Progenitor cell of endocrine pancreas (in vitro differentiated cells): ENCODE measurements at regions not wholly inside any gene's neighbourhood (a gene's known extent, or its start where the extent isn't known, plus 50 kb on each side); places are given as distances from the start of the nearest gene placed in this dataset.

Source experiments
- DNase-seq: peaks from one replicate; pipeline ENCODE4 v3.0.0; 2021; ENCODE audit warnings: low spot score; ENCODE audit not compliant: unreplicated experiment
- H3K27ac Mint-ChIP-seq: 2 replicates; pipeline ENCODE4 v1.8.0; 2021; ENCODE audit warnings: mild to moderate bottlenecking, moderate library complexity, mixed read lengths
- H3K27me3 Mint-ChIP-seq: 2 replicates; pipeline ENCODE4 v1.8.0; 2021; ENCODE audit warnings: mixed read lengths
- H3K36me3 Mint-ChIP-seq: 2 replicates; pipeline ENCODE4 v1.8.0; 2022; ENCODE audit warnings: mixed read lengths; ENCODE audit not compliant: insufficient read depth
- H3K4me1 Mint-ChIP-seq: 2 replicates; pipeline ENCODE4 v1.8.0; 2021; ENCODE audit warnings: low read depth, mixed read lengths
- H3K4me3 Mint-ChIP-seq: 2 replicates; pipeline ENCODE4 v1.8.0; 2021; ENCODE audit warnings: low read depth, mild to moderate bottlenecking, moderate library complexity, mixed read lengths
- H3K9me3 Mint-ChIP-seq: 2 replicates; pipeline ENCODE4 v1.8.0; 2021; ENCODE audit warnings: low read depth, mixed read lengths
- TF ChIP-seq, protein P1 (sequence below): fragments of 200-600 bp; sonication (generic); IDR thresholded peaks from one replicate; pipeline ENCODE4 v1.5.0; 2021; ENCODE audit warnings: antibody characterized with exemption, mild to moderate bottlenecking; ENCODE audit not compliant: unreplicated experiment

DNA sequence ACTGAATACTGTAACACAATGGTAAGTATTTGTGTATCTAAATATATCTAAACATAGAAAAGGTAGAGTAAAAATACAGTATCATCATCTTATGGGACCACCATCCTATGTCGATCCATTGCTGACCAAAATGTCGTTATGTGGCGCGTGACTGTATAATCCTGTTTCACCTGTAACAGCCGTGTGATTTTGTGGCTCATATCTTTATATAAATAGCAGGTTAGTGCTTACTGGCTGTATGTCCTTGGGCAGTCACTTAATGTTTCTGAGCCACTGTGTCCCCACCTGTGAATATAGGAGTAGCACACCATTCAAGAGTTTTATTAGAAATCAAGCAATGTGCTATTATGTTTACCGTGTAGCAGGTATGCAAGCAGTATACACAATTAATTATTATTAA lies 226.2 kb upstream of the FAT1 start:
- H3K27me3 Mint-ChIP-seq, result peaks cover 9% of the 10 kb centered on the region
- TF ChIP-seq, protein P1, sequence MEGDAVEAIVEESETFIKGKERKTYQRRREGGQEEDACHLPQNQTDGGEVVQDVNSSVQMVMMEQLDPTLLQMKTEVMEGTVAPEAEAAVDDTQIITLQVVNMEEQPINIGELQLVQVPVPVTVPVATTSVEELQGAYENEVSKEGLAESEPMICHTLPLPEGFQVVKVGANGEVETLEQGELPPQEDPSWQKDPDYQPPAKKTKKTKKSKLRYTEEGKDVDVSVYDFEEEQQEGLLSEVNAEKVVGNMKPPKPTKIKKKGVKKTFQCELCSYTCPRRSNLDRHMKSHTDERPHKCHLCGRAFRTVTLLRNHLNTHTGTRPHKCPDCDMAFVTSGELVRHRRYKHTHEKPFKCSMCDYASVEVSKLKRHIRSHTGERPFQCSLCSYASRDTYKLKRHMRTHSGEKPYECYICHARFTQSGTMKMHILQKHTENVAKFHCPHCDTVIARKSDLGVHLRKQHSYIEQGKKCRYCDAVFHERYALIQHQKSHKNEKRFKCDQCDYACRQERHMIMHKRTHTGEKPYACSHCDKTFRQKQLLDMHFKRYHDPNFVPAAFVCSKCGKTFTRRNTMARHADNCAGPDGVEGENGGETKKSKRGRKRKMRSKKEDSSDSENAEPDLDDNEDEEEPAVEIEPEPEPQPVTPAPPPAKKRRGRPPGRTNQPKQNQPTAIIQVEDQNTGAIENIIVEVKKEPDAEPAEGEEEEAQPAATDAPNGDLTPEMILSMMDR, result no peak
- no peaks in the 10 kb centered on the region for H3K9me3 Mint-ChIP-seq
- no peak overlapping the region for H3K4me3 Mint-ChIP-seq
- H3K4me1 Mint-ChIP-seq, result peaks cover 30% of the 10 kb centered on the region
- H3K36me3 Mint-ChIP-seq, result no peaks in the 10 kb centered on the region
- no peak overlapping the region for H3K27ac Mint-ChIP-seq
- DNase-seq, result no peak

GRCh38 chr4:186952709-186953108 lies 229.1 kb upstream of the FAT1 start:
- Mint-ChIP-seq H3K27ac (no peak overlapping the region), H3K36me3 (no peaks in the 10 kb centered on the region), H3K4me1 (peaks cover 16% of the 10 kb centered on the region), H3K4me3 (no peak overlapping the region), H3K27me3 (no peaks in the 10 kb centered on the region), H3K9me3 (no peaks in the 10 kb centered on the region)
- TF ChIP-seq, protein P1, result no peak
- no peak for DNase-seq

GRCh38 chr4:186953599-186954260 lies 230.1 kb upstream of the FAT1 start:
- no peaks in the 10 kb centered on the region for H3K9me3 Mint-ChIP-seq
- no peak overlapping the region for H3K27ac Mint-ChIP-seq
- TF ChIP-seq, protein P1, result no peak
- no peak overlapping the region for H3K4me3 Mint-ChIP-seq
- DNase-seq, result no peak
- no peaks in the 10 kb centered on the region for H3K27me3 Mint-ChIP-seq
- no peaks in the 10 kb centered on the region for H3K36me3 Mint-ChIP-seq
- peaks cover 9% of the 10 kb centered on the region for H3K4me1 Mint-ChIP-seq

DNA sequence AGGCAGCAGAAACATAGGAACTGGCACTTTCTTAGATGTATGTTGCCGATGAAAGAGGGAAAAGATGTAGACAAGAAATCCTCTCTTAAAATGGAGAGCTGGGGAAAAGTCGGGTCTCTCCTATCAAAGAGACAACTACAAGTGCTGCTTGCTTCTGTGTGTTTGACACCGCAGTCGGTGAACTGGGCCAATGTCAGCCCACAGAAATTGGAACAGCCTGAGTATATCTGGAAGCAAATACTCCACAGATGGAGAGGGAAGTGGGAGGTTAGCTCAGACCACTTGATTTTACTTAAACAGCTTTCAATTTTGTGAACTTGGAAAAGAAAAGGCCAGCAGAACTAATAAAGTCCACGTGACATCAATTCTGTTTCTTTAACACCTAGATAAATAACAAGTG lies 230.9 kb upstream of the FAT1 start:
- Mint-ChIP-seq H3K4me1 (peaks cover 3% of the 10 kb centered on the region), H3K9me3 (no peaks in the 10 kb centered on the region), H3K27me3 (no peaks in the 10 kb centered on the region), H3K36me3 (no peaks in the 10 kb centered on the region), H3K27ac (no peak overlapping the region), H3K4me3 (no peak overlapping the region)
- no peak for DNase-seq
- TF ChIP-seq, protein P1, result no peak

DNA sequence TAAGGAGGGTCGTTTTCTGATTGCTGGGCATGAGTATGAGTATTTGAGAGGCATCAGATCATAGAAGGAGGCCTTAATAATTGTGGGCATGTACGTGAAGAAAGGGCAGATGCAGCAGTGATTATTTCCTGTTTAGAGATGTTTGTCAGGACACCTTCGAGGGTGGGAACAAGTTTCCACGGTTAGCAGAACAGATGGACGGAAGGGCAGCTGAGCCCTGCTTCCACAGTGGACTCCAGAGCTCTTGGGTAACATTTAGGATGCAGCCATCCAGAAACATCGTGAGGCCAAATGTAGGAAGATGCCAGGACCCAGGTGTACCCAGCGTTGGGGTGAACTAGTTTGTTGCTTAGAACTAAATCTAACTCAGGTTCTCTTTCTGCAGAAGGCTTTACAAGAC lies 231.3 kb upstream of the FAT1 start:
- Mint-ChIP-seq H3K4me3 (no peak overlapping the region), H3K27ac (no peak overlapping the region), H3K4me1 (peaks cover 3% of the 10 kb centered on the region), H3K27me3 (no peaks in the 10 kb centered on the region), H3K36me3 (no peaks in the 10 kb centered on the region), H3K9me3 (no peaks in the 10 kb centered on the region)
- no peak for DNase-seq
- TF ChIP-seq, protein P1, result no peak
